ENCODE measurements at regions not wholly inside any gene's neighbourhood (a gene's known extent, or its start where the extent isn't known, plus 50 kb on each side); places are given as distances from the start of the nearest gene placed in this dataset.

GRCh38 chr2:3100386-3100785 is 277.2 kb downstream of the EIPR1 start:
- no peak for DNase-seq (ENCODE audit: low read depth)

GRCh38 chr2:3099860-3100234 is 277.8 kb downstream of the EIPR1 start:
- no peak for DNase-seq (ENCODE audit: low read depth)

- DNase-seq (ENCODE audit: low read depth): no peak
Measured at GRCh38 chr2:3099145-3099859, 278.3 kb downstream of the EIPR1 start.

DNA sequence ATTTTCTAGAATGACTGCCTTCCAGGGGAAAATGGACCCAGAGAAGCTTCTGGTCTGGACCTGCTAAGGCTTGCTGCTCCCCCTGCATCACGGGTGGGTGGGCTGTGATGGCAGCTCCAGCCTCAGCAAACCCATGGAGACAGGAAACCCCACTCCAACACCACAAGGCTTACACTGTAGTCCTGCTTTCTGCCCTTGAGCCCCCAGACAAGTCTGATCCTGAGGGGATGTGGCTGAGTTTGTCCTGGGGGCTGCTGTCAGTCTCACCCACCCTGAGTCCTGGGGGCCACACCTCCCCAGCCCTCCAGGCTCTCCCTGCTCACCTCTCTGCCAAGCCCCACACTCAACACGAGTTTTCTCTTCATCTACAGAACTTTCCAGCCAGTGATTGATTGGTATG is 279.4 kb downstream of the EIPR1 start:
- DNase-seq (ENCODE audit: low read depth): no peak

GRCh38 chr2:3097804-3098203 is 279.8 kb downstream of the EIPR1 start:
- DNase-seq (ENCODE audit: low read depth): no peak

GRCh38 chr2:3094999-3095958 is 282.3 kb downstream of the EIPR1 start:
- DNase-seq (ENCODE audit: low read depth): no peak

DNA sequence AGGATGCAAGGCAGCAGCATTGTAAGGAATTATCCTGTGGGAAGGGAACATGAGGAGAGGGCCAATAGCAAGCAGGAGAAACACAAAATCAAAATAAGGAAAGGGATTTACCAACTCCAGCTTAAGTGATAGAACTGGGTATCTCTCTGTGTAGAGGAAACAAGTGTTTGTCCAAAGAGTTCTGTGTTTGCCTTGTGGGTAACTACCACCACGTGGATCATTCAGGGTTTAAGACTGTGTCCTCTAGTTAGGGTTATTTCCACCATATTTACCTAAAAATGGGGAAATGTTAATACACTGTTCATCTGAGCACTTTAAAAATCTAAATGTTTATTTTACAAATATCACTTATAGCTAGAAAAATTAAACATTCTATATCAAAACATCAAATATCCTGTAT is 283.3 kb downstream of the EIPR1 start:
- no peak for DNase-seq (ENCODE audit: low read depth)

- DNase-seq (ENCODE audit: low read depth): no peak
Measured at GRCh38 chr2:3091696-3092095, 285.9 kb downstream of the EIPR1 start.

- no peak for DNase-seq (ENCODE audit: low read depth)
Measured at GRCh38 chr2:3082705-3083104, 294.9 kb downstream of the EIPR1 start.

DNA sequence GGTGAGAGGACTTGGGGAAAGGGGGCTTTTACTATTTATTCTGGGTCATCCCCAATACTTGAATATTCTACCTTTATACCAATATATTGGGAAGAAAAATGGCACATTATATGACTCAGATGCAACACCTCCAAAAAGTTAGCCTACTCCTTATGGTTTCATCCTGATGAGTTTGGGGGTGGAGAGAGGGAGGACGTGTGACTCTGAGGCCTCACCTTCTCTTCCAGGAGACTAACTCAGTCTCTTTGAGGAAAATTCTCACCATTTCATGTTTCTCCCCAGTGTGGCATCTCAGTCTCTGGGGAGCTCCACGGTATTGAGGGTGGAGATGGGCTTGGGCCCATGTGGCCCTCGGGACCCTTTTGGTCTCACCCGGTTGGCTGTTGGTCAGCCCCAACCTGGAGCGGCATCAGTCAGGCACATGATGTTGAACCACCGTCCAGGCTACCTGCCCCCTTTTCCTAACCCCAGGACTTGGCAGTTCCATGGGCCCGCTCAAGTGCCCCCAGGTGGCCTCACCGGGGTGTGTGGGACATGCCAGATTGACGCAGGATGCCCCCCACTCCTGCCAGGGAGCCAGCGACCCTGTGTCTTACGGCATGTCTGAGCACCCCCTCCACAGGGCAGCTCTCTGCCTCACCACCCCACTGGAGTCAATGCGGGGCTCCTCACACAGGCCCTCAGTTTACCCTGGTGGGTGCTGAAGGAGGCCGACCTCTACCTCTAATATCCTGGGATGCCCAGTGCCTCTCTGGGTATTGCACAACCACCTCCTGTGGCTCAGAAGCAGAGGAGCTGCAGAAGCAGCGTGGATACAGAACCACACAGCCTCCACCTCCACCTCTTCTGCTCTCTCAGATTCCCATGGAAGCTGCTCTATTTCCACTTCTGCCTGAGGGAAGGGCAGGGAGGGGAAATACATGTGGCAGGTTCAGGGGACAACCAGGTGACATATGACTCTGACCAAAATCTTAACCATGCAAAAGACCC is 297.4 kb downstream of the EIPR1 start:
- DNase-seq (ENCODE audit: low read depth): no peak

DNA sequence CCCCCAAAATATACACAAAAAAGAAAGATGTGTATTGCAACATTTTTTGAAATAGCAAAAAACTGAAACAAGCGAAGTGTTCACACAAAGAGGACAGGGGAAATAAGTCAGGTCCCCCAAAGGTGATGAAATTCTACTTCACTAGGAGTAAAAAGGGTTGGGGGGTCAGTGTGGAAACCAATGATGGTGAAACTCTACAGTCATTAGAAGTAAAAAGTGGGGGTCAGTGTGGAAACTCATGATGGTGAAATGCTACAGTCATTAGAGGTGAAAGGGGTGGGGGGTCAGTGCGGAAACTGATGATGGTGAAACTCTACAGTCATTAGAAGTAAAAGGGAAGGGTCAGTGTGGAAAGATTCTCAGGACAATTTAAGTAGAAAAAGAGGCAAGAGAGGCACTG is 298.2 kb downstream of the EIPR1 start:
- no peak for DNase-seq (ENCODE audit: low read depth)

- DNase-seq (ENCODE audit: low read depth): no peak
Measured at GRCh38 chr2:3078684-3079083, 298.9 kb downstream of the EIPR1 start.

DNA sequence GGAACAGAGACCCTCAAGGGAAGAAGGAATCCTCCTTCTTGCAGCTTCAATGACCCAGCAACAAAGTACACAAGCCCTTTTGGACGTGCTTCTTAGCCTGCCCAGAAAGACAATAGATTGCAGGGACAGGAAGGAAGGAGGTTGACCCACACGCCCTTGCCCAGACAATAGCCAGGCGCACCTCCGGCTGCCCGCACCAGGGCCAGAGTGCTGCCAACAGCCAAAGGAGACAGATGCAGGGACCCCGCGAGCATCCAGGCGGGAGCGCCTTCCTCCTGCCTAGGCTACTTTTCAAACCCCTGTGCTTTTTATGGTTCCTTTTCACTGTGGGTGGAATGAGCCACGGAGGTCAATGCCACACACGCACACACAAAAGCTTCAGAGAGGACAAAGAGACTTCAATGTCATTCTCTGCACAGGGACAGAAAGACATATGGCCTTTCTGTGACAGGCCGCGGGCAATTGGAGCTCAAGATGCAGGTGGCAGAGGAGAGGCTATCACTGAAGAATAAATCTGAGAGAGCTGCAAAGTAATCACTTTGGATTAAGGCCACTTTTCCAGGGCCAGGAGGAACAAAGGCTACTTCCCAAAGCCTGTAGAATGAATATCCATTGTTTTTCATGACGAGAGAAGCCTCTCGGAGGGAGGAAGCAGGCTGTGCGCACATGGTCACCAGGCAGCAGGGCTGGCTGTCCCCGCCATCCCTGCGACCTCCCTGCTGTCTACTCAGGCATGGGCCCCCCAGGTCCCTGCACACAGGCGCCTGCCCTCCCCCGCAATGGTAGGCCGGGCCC is 300.6 kb downstream of the EIPR1 start:
- no peak for DNase-seq (ENCODE audit: low read depth)

DNA sequence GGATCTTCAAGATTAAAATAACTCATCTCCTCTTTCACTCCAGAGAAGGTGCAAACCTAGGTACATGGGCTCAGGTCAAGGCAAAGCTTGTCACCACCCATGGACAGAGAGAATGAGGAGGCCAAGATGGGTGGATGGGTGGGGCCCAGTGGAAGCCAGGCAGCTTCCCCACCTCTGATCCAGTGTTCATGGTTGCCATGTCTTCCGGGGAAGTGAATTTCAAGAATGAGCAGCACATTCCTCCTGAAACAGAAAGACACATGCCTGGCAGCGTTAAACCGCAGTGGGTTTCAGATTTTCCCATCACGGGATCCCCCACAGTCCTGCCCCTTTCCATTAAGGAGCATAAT is 301.7 kb downstream of the EIPR1 start:
- DNase-seq (ENCODE audit: low read depth): no peak

GRCh38 chr2:3075316-3075990 is 302.2 kb downstream of the EIPR1 start:
- no peak for DNase-seq (ENCODE audit: low read depth)

GRCh38 chr2:3073704-3074103 is 303.9 kb downstream of the EIPR1 start:
- DNase-seq (ENCODE audit: low read depth): no peak

DNA sequence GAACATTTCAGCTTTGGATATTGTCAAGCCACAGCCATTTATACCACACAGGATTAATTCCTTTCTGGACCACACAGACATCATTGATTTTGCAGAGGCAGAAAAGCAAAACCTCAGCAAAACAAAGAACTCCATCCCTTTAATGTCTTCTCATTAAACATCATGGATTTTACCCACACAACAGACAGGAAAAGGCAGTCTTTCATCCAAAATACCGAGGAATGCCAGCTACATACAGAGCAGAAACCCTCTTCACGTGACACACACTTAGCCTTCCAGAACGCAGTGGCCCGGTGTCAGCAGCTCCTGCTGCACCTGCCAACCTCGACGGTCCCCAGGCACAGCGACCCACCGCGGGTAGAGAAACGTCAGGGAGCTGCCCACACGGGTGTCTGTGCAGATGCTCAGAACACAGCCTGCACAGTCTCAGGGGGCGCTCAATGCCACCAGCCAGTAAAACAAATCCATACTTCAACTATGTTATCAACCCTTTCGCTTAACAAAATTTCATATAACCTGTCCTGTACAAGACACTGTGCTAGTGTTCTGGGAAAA is 304.5 kb downstream of the EIPR1 start:
- no peak for DNase-seq (ENCODE audit: low read depth)

DNA sequence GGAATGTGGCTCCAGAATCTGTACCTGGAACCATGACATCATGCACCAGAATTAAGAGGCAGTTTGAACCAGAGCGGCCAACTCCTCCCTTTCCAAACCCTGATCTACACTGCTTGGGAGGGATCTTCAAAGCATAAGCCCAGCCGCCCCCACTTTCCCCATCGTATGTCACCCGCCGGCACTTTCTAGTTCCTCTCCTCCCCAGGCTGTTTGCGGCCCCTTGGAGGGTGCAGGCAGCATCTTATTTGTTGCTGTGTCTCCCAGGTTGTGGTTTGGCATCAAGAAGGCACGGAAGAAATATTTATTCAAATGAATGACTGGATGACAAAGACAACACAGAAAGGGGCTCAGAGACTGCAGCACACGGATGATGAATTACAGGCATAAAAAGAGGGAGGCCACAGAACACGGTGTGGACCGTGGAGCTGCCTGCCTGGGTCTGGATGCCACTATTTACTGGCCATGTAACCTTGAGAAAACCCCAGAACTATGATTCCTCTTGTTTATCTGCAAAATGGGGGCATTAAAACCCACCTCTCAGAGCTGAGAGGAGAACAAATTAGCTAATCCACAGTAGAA is 305.8 kb downstream of the EIPR1 start:
- DNase-seq (ENCODE audit: low read depth): no peak

- no peak for DNase-seq (ENCODE audit: low read depth)
Measured at GRCh38 chr2:3066831-3067230, 310.8 kb downstream of the EIPR1 start.

DNA sequence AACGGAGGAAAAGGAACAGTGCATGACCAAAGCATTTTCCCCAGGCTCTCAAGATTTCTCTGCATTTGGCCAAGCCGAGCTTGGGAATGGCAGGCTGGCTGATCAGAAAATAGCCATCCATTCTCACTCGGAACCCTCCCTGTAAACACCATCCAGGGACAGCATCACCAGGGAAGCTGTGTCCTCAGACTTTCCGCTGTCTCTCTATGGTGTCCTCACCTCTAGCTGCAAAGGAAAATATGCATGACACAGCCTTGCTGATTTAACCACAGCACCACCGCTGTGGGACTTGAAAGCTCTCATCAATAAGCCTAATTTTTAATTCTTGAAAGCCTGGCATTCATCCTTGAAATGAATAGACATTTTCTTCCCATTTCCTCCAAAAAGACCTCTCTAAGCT is 311.7 kb downstream of the EIPR1 start:
- no peak for DNase-seq (ENCODE audit: low read depth)
